ENCODE measurements at regions not wholly inside any gene's neighbourhood (a gene's known extent, or its start where the extent isn't known, plus 50 kb on each side); places are given as distances from the start of the nearest gene placed in this dataset.

DNA sequence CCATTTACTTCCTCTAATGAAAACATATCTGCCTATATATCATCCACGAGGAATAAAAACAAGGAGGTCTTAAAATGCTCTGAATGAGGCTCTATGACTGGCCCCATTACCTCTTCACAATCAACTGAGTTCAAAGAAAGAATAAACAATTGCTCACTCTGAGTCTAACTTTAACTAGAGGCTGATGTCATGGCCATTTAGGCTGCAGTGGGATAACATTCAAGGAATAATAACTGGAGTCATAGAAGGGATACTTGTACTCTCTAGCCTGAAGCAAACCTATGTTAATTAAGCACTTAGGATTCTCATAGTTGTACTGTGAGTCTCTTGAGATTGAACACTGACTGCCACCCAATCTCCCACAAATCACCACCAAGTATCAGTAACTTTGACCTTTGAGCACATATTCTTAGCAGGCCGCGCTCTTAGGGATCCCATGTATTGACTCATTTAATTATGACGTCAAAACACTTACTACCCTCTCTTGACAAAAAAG lies 70.2 kb downstream of the PERP start:
- Histone ChIP-seq H3K4me1 (ENCODE audit: insufficient read depth, low read length) (no peaks in the 10 kb centered on the region), H3K27ac (ENCODE audit: low read depth, low read length) (no peak overlapping the region), H3K4me2 (ENCODE audit: insufficient read depth, low read length) (no peak overlapping the region), H3K27me3 (ENCODE audit: insufficient read depth, low read length) (no peaks in the 10 kb centered on the region), H3K9me3 (ENCODE audit: low read depth, low read length) (no peaks in the 10 kb centered on the region), H3K4me3 (ENCODE audit: insufficient read depth, low read length) (no peak overlapping the region), H2AFZ (ENCODE audit: low read length) (no peak overlapping the region), H3K79me2 (ENCODE audit: insufficient read depth, low read length) (no peaks in the 10 kb centered on the region), H3K36me3 (ENCODE audit: insufficient read depth, low read length) (no peaks in the 10 kb centered on the region), H4K20me1 (ENCODE audit: insufficient read depth, low read length) (no peaks in the 10 kb centered on the region)
- TF ChIP-seq, protein P1, sequence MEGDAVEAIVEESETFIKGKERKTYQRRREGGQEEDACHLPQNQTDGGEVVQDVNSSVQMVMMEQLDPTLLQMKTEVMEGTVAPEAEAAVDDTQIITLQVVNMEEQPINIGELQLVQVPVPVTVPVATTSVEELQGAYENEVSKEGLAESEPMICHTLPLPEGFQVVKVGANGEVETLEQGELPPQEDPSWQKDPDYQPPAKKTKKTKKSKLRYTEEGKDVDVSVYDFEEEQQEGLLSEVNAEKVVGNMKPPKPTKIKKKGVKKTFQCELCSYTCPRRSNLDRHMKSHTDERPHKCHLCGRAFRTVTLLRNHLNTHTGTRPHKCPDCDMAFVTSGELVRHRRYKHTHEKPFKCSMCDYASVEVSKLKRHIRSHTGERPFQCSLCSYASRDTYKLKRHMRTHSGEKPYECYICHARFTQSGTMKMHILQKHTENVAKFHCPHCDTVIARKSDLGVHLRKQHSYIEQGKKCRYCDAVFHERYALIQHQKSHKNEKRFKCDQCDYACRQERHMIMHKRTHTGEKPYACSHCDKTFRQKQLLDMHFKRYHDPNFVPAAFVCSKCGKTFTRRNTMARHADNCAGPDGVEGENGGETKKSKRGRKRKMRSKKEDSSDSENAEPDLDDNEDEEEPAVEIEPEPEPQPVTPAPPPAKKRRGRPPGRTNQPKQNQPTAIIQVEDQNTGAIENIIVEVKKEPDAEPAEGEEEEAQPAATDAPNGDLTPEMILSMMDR (IDR thresholded peaks at IDR 0.05; ENCODE audit: extremely low read depth, low read depth, low read length), result no peak
- no peak for DNase-seq (ENCODE audit: insufficient read length, low spot score, missing footprints)

GRCh38 chr6:138038142-138038870 lies 68.9 kb downstream of the PERP start:
- H2AFZ ChIP-seq (ENCODE audit: low read length), result no peak overlapping the region
- no peaks in the 10 kb centered on the region for H3K79me2 ChIP-seq (ENCODE audit: insufficient read depth, low read length)
- H3K27me3 ChIP-seq (ENCODE audit: insufficient read depth, low read length), result no peaks in the 10 kb centered on the region
- H3K4me3 ChIP-seq (ENCODE audit: insufficient read depth, low read length), result no peak overlapping the region
- TF ChIP-seq, protein P1 (IDR thresholded peaks at IDR 0.05; ENCODE audit: extremely low read depth, low read depth, low read length), result no peak
- no peaks in the 10 kb centered on the region for H3K4me1 ChIP-seq (ENCODE audit: insufficient read depth, low read length)
- no peak overlapping the region for H3K27ac ChIP-seq (ENCODE audit: low read depth, low read length)
- H3K36me3 ChIP-seq (ENCODE audit: insufficient read depth, low read length), result no peaks in the 10 kb centered on the region
- H3K9me3 ChIP-seq (ENCODE audit: low read depth, low read length), result no peaks in the 10 kb centered on the region
- no peaks in the 10 kb centered on the region for H4K20me1 ChIP-seq (ENCODE audit: insufficient read depth, low read length)
- no peak overlapping the region for H3K4me2 ChIP-seq (ENCODE audit: insufficient read depth, low read length)
- no peak for DNase-seq (ENCODE audit: insufficient read length, low spot score, missing footprints)

Measured in osteoblast (primary cell).